Neural cell (in vitro differentiated cells): ENCODE measurements at regions not wholly inside any gene's neighbourhood (a gene's known extent, or its start where the extent isn't known, plus 50 kb on each side); places are given as distances from the start of the nearest gene placed in this dataset.

ENCODE experiments used
- CTCF ChIP-seq: fragments of 450-650 bp; IDR thresholded peaks from 2 replicates; pipeline ENCODE4 v1.5.1; 2014; ENCODE audit warnings: antibody characterized with exemption, mild to moderate bottlenecking, moderate library complexity; ENCODE audit not compliant: poor library complexity, severe bottlenecking
- EZH2 ChIP-seq: fragments of 200-600, 300-800 bp; shearing (Covaris generic), sonication (generic); IDR thresholded peaks from 2 replicates; pipeline ENCODE4 v1.6.1; 2014; ENCODE audit warnings: antibody characterized with exemption, low read length, borderline replicate concordance, mild to moderate bottlenecking; ENCODE audit not compliant: insufficient read depth, poor library complexity, severe bottlenecking
- REST ChIP-seq: IDR thresholded peaks from 2 replicates; pipeline ENCODE4 v1.6.1; 2012; ENCODE audit warnings: borderline replicate concordance

GRCh38 chr4:19372390-19372789, 879.3 kb upstream of the SLIT2 start:
- no peak for TF ChIP-seq CTCF
- no peak for TF ChIP-seq EZH2
- no peak for TF ChIP-seq REST
